Erythroblast (primary cell): ENCODE measurements at regions not wholly inside any gene's neighbourhood (a gene's known extent, or its start where the extent isn't known, plus 50 kb on each side); places are given as distances from the start of the nearest gene placed in this dataset.

Experiments
- GATA1 ChIP-seq: IDR thresholded peaks from 2 replicates; pipeline ENCODE4 v1.6.1; 2011; ENCODE audit warnings: low read depth, mild to moderate bottlenecking, control low read depth, low read length, moderate library complexity
- POLR2A ChIP-seq: IDR thresholded peaks from 2 replicates; pipeline ENCODE4 v1.6.1; 2011; ENCODE audit warnings: mild to moderate bottlenecking, low read length

DNA sequence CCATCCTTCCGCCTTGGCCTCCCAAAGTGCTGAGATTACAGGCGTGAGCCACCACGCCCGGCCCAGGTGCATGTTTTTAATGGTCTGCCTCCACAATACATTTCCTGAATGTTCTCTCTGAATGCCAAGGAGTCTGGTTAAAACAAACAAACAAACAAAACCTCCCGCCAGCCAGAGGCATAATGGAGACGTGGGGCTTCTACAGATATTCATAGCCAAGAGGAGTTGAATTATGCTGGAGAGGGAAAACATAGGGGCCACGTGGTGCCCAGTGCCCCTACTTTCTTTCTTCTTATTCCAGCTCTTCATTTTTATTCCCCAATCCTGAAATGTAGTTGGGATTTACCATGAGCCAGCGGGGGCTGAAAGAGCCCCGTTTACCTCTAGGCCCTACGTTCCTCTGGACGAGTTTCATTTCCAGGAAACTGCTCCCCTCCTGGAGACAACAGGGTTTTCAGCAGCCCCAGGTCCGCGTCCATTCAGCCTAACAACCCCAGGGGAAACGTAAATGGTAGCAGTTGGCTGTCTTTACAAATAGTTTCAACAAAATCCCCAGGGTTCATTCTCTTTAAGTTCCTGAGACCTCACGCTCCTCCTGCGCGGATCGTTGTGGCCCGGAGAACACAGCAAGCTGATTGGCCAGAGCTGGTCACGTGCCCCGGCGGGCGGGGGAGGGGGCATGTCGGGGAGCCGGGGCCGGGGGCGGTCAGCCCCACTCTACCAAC, 108.5 kb upstream of the ESRRB start:
- TF ChIP-seq POLR2A (no peak), GATA1 (no peak)
